ENCODE measurements at regions not wholly inside any gene's neighbourhood (a gene's known extent, or its start where the extent isn't known, plus 50 kb on each side); places are given as distances from the start of the nearest gene placed in this dataset.

DNA sequence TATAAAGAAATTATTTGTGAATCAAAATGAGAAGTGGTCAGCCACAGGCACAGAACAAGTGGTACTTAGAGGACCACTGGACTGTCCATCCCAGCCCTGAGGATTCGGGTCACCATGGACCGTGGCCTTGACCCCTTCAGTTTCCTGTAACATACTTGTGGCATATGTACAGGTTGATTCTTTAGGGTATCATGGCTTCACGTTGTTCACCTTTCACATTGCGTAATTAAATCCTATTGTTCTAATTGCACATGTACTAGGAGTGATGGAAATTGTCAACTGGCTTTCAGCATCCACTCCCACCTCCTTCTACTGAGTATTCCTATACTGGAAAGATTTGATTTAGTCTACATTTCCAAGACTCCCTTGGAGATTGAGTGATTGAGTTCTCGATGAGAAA lies 148.3 kb upstream of the GJB5 start:
- ChIA-PET CTCF (no interaction called here), POLR2A (ENCODE audit: unreplicated experiment) (no interaction called here)
- Histone ChIP-seq H3K27me3 (ENCODE audit: low read length) (peaks cover 80% of the 10 kb centered on the region), H3F3A (ENCODE audit: low read length, unreplicated experiment) (no peaks in the 10 kb centered on the region), H3K9me2 (replicated peaks; ENCODE audit: low read length) (no peaks in the 10 kb centered on the region), H3K4me1 (ENCODE audit: insufficient read depth, low read length) (no peaks in the 10 kb centered on the region), H3K36me3 (ENCODE audit: low read depth, low read length) (no peaks in the 10 kb centered on the region), H3K27ac (ENCODE audit: low read length) (no peak overlapping the region), H3K79me2 (ENCODE audit: low read length) (no peaks in the 10 kb centered on the region), H2AFZ (ENCODE audit: low read length) (no peak overlapping the region), H3K9ac (ENCODE audit: low read length) (no peak overlapping the region), H3K4me2 (ENCODE audit: low read length) (no peak overlapping the region), H3K9me3 (ENCODE audit: low read length) (no peaks in the 10 kb centered on the region), H3K4me3 (ENCODE audit: low read length) (no peak overlapping the region), H4K20me1 (ENCODE audit: low read length) (no peaks in the 10 kb centered on the region)
- ATAC-seq: no peak
- BruUV-seq (replicated peaks): no TSS peak
- TF ChIP-seq EZH2phosphoT487 (IDR thresholded peaks at IDR 0.05; ENCODE audit: borderline replicate concordance, low read length): no peak
- no peak for TF ChIP-seq EZH2 (IDR thresholded peaks at IDR 0.05; ENCODE audit: low read length, unreplicated experiment)
- TF ChIP-seq, protein P1, sequence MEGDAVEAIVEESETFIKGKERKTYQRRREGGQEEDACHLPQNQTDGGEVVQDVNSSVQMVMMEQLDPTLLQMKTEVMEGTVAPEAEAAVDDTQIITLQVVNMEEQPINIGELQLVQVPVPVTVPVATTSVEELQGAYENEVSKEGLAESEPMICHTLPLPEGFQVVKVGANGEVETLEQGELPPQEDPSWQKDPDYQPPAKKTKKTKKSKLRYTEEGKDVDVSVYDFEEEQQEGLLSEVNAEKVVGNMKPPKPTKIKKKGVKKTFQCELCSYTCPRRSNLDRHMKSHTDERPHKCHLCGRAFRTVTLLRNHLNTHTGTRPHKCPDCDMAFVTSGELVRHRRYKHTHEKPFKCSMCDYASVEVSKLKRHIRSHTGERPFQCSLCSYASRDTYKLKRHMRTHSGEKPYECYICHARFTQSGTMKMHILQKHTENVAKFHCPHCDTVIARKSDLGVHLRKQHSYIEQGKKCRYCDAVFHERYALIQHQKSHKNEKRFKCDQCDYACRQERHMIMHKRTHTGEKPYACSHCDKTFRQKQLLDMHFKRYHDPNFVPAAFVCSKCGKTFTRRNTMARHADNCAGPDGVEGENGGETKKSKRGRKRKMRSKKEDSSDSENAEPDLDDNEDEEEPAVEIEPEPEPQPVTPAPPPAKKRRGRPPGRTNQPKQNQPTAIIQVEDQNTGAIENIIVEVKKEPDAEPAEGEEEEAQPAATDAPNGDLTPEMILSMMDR (conservative IDR thresholded peaks at IDR 0.05; ENCODE audit: low read depth, low read length): no peak
- intact Hi-C loops (cut with micrococcal nuclease): no loop called here
- DNase-seq: no peak

DNA sequence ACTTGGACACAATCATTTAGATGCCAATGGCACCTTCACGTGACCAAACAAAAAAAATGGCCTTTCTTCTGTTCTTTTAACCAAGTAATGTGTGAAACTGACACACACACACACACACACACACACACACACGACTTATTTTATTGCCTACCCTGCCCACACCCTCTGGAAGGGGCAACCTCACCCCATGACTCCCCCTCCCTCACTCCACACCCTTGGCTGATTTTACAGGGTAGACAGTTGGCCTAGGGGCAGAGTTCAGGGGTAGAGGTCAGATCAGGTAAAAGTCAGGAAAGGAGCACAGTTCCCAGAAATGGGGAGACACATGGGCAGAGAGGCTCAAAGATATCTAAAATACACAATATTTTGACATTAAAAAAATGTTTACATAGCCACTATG lies 144.8 kb upstream of the GJB5 start:
- BruUV-seq (replicated peaks): no TSS peak
- no peak overlapping the region for H3K27ac ChIP-seq (ENCODE audit: low read length)
- intact Hi-C loops (cut with micrococcal nuclease): no loop called here
- H3K79me2 ChIP-seq (ENCODE audit: low read length): no peaks in the 10 kb centered on the region
- TF ChIP-seq EZH2 (IDR thresholded peaks at IDR 0.05; ENCODE audit: low read length, unreplicated experiment) (no peak), EZH2phosphoT487 (IDR thresholded peaks at IDR 0.05; ENCODE audit: borderline replicate concordance, low read length) (no peak)
- TF ChIP-seq, protein P1 (conservative IDR thresholded peaks at IDR 0.05; ENCODE audit: low read depth, low read length): no peak
- no peak overlapping the region for H2AFZ ChIP-seq (ENCODE audit: low read length)
- no peaks in the 10 kb centered on the region for H3K9me2 ChIP-seq (replicated peaks; ENCODE audit: low read length)
- H4K20me1 ChIP-seq (ENCODE audit: low read length): no peaks in the 10 kb centered on the region
- H3K9me3 ChIP-seq (ENCODE audit: low read length): no peaks in the 10 kb centered on the region
- H3K4me2 ChIP-seq (ENCODE audit: low read length): no peak overlapping the region
- ChIA-PET CTCF (no interaction called here), POLR2A (ENCODE audit: unreplicated experiment) (no interaction called here)
- H3F3A ChIP-seq (ENCODE audit: low read length, unreplicated experiment): no peaks in the 10 kb centered on the region
- DNase-seq (no peak), ATAC-seq (no peak)
- H3K36me3 ChIP-seq (ENCODE audit: low read depth, low read length): no peaks in the 10 kb centered on the region
- no peak overlapping the region for H3K4me3 ChIP-seq (ENCODE audit: low read length)
- H3K27me3 ChIP-seq (ENCODE audit: low read length): peaks cover 80% of the 10 kb centered on the region
- H3K9ac ChIP-seq (ENCODE audit: low read length): no peak overlapping the region
- H3K4me1 ChIP-seq (ENCODE audit: insufficient read depth, low read length): no peaks in the 10 kb centered on the region

DNA sequence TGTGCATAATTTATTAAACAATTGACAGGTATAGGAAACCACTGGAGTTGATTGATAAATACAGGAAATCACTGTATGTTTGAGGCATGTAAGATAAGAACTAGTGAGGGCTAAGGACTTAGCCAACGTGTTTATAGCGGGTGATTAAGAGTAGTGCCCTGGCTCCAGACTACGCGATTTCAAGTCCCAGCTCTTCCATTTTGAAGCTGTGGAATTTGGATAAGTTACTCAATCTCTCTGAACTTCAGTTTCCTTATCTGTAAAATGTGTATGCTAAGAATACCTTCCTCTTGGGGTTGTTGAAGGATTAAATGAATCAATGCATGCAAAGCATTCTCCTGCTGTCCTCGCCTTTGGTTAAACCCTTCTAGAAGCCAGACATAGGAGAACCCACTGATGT lies 143.3 kb upstream of the GJB5 start:
- Histone ChIP-seq H3K4me1 (ENCODE audit: insufficient read depth, low read length) (no peaks in the 10 kb centered on the region), H3K27ac (ENCODE audit: low read length) (no peak overlapping the region), H3K9me3 (ENCODE audit: low read length) (no peaks in the 10 kb centered on the region), H3F3A (ENCODE audit: low read length, unreplicated experiment) (no peaks in the 10 kb centered on the region), H2AFZ (ENCODE audit: low read length) (no peak overlapping the region), H3K27me3 (ENCODE audit: low read length) (peaks cover 79% of the 10 kb centered on the region), H3K9ac (ENCODE audit: low read length) (no peak overlapping the region), H3K79me2 (ENCODE audit: low read length) (no peaks in the 10 kb centered on the region), H3K9me2 (replicated peaks; ENCODE audit: low read length) (no peaks in the 10 kb centered on the region), H3K4me2 (ENCODE audit: low read length) (no peak overlapping the region), H3K4me3 (ENCODE audit: low read length) (no peak overlapping the region), H4K20me1 (ENCODE audit: low read length) (no peaks in the 10 kb centered on the region), H3K36me3 (ENCODE audit: low read depth, low read length) (no peaks in the 10 kb centered on the region)
- BruUV-seq (replicated peaks): no TSS peak
- ChIA-PET POLR2A (ENCODE audit: unreplicated experiment) (no interaction called here), CTCF (no interaction called here)
- intact Hi-C loops (cut with micrococcal nuclease): no loop called here
- DNase-seq (no peak), ATAC-seq (no peak)
- TF ChIP-seq EZH2 (IDR thresholded peaks at IDR 0.05; ENCODE audit: low read length, unreplicated experiment) (no peak), EZH2phosphoT487 (IDR thresholded peaks at IDR 0.05; ENCODE audit: borderline replicate concordance, low read length) (no peak)
- TF ChIP-seq, protein P1 (conservative IDR thresholded peaks at IDR 0.05; ENCODE audit: low read depth, low read length): no peak
